HepG2 (cell line): ENCODE measurements at regions not wholly inside any gene's neighbourhood (a gene's known extent, or its start where the extent isn't known, plus 50 kb on each side); places are given as distances from the start of the nearest gene placed in this dataset.

Experiments
- ATAC-seq: fragments of 200-7000 bp; cut with Tn5 transposase; 3 replicates; pipeline ENCODE4 v1.9.1; 2020; ENCODE audit warnings: mild to moderate bottlenecking, moderate library complexity
- BruUV-seq: library from RNA; stranded (reverse); fragments of 400-500 nt; replicated peaks from 2 replicates; lab custom pipeline; 2021; lab: Mats Ljungman, UMichigan
- CTCF ChIA-PET: fragments of 300-600 bp; formaldehyde crosslinking; extraction: SDS; loops from one replicate; lab custom pipeline; 2021; ENCODE audit warnings: low total read pairs, inconsistent platforms, low intra/inter-chr PET ratio; lab: Yijun Ruan, JAX
- POLR2A ChIA-PET: fragments of 350-600 bp; sonication (Branson Sonifier 250); formaldehyde crosslinking; loops from one replicate; lab custom pipeline; 2020; ENCODE audit warnings: antibody characterized with exemption, inconsistent platforms; lab: Yijun Ruan, JAX
- DNase-seq: peaks from one replicate; pipeline ENCODE4 v3.0.0-alpha.2; 2015; ENCODE audit warnings: low spot score
- FAIRE-seq: peaks from 3 replicates; lab custom pipeline; 2011; peaks lifted over from hg19 to GRCh38; lab: Jason Lieb, UNC
- H2AFZ ChIP-seq: one replicate; pipeline ENCODE4 v1.6.1; 2011; ENCODE audit warnings: low read length, inconsistent platforms
- H3K27ac ChIP-seq: fragments of 300-600 bp; 3 replicates; pipeline ENCODE4 v1.8.0; 2011; ENCODE audit warnings: mixed run types, mild to moderate bottlenecking, mixed read lengths, low read length, inconsistent platforms; ENCODE audit not compliant: insufficient read depth; ENCODE audit errors: extremely low read length
- H3K27me3 ChIP-seq, 2 experiments: fragments of 200-600 bp in 1 of 2; 2 replicates in 1 of 2; 3 replicates in 1 of 2; pipeline versions ENCODE4 v1.6.0 to v1.8.0; 2011; ENCODE audit warnings: low read length in 2 of 2, mild to moderate bottlenecking in 2 of 2, moderate library complexity in 2 of 2, inconsistent platforms in 1 of 2; ENCODE audit not compliant: insufficient read depth in 2 of 2, control insufficient read depth in 1 of 2
- H3K36me3 ChIP-seq, 2 experiments: fragments of 200-600 bp in 1 of 2; replicated peaks in 1 of 2; 2 replicates in 1 of 2; 3 replicates in 1 of 2; pipeline versions ENCODE4 v1.5.1 to v1.8.0; 2011; ENCODE audit warnings: low read length in 2 of 2, inconsistent platforms in 1 of 2; ENCODE audit not compliant: insufficient read depth in 2 of 2, control insufficient read depth in 1 of 2
- H3K4me1 ChIP-seq: 2 replicates; pipeline ENCODE4 v1.5.1; 2012; ENCODE audit warnings: low read length, inconsistent platforms; ENCODE audit not compliant: insufficient read depth
- H3K4me2 ChIP-seq: 2 replicates; pipeline ENCODE4 v1.6.0; 2011; ENCODE audit warnings: low read depth, low read length, inconsistent platforms
- H3K4me3 ChIP-seq, 3 experiments: fragments of 200-600 bp in 1 of 3; sonication (generic), shearing (Covaris generic) in 1 of 3; replicated peaks in 1 of 3; 2 replicates each; pipeline ENCODE4 v1.5.1; 2011 to 2016; ENCODE audit warnings: low read length in 3 of 3, inconsistent platforms in 2 of 3, low read depth in 2 of 3, mild to moderate bottlenecking in 2 of 3, control low read depth in 1 of 3, mixed read lengths in 1 of 3; ENCODE audit not compliant: insufficient read depth in 1 of 3
- H3K79me2 ChIP-seq: one replicate; pipeline ENCODE4 v1.6.1; 2011; ENCODE audit warnings: low read length, inconsistent platforms; ENCODE audit not compliant: insufficient read depth
- H3K9ac ChIP-seq: 2 replicates; pipeline ENCODE4 v1.6.0; 2011; ENCODE audit warnings: mild to moderate bottlenecking, low read depth, low read length, inconsistent platforms; ENCODE audit not compliant: insufficient read depth
- H3K9me3 ChIP-seq: 2 replicates; pipeline ENCODE4 v1.5.1; 2012; ENCODE audit warnings: mild to moderate bottlenecking, low read length
- H4K20me1 ChIP-seq: 2 replicates; pipeline ENCODE4 v1.6.0; 2011; ENCODE audit warnings: inconsistent platforms, mild to moderate bottlenecking, low read length, moderate library complexity; ENCODE audit not compliant: insufficient read depth
- ARNT2 ChIP-seq: sonication (generic); formaldehyde crosslinking; IDR thresholded peaks from 2 replicates; pipeline ENCODE4 v1.8.0; 2022; ENCODE audit warnings: mild to moderate bottlenecking, low read depth, missing genetic modification reagents, moderate library complexity
- ATM ChIP-seq: fragments of 450-650 bp; IDR thresholded peaks from 2 replicates; pipeline ENCODE4 v1.7.1; 2017; ENCODE audit warnings: mild to moderate bottlenecking, borderline replicate concordance
- CHD4 ChIP-seq: fragments of 200-600 bp; sonication (generic); IDR thresholded peaks from 2 replicates; pipeline ENCODE4 v1.7.0; 2017; ENCODE audit warnings: mild to moderate bottlenecking, low read length, borderline replicate concordance
- CTCF ChIP-seq: sonication (generic); formaldehyde crosslinking; IDR thresholded peaks from 2 replicates; pipeline ENCODE4 v1.5.0; 2020; ENCODE audit warnings: mild to moderate bottlenecking, missing genetic modification reagents, moderate library complexity
- HBP1 ChIP-seq: IDR thresholded peaks from 2 replicates; pipeline ENCODE4 v1.6.1; 2016; ENCODE audit warnings: low read depth, control low read depth
- KAT2B ChIP-seq: fragments of 150-350 bp; IDR thresholded peaks from 2 replicates; pipeline ENCODE4 v1.6.1; 2014; ENCODE audit warnings: low read depth, low read length, borderline replicate concordance
- MTF2 ChIP-seq: sonication (generic); formaldehyde crosslinking; IDR thresholded peaks from 2 replicates; pipeline ENCODE4 v1.5.0; 2020; ENCODE audit warnings: missing genetic modification reagents, borderline replicate concordance
- SMC3 ChIP-seq: IDR thresholded peaks from 2 replicates; pipeline ENCODE4 v1.6.1; 2011; ENCODE audit warnings: low read length, improper control_type of control experiment
- ZBTB7A ChIP-seq: sonication (generic); formaldehyde crosslinking; IDR thresholded peaks from 2 replicates; pipeline ENCODE4 v1.8.0; 2022; ENCODE audit warnings: mild to moderate bottlenecking, missing genetic modification reagents
- ZNF10 ChIP-seq: sonication (generic); formaldehyde crosslinking; IDR thresholded peaks from 2 replicates; pipeline ENCODE4 v1.4.0; 2020; ENCODE audit warnings: mild to moderate bottlenecking, low read depth, missing genetic modification reagents, borderline replicate concordance
- ZNF24 ChIP-seq: fragments of 450-650 bp; IDR thresholded peaks from 2 replicates; pipeline ENCODE4 v1.6.1; 2017; ENCODE audit warnings: antibody characterized with exemption, mild to moderate bottlenecking
- ZNF350 ChIP-seq: sonication (generic); formaldehyde crosslinking; IDR thresholded peaks from 2 replicates; pipeline ENCODE4 v1.4.0; 2020; ENCODE audit warnings: mild to moderate bottlenecking, low read depth, missing genetic modification reagents, borderline replicate concordance
- WGBS: methylation state at CpG from one replicate; pipeline ENCODE4 v1.1.6; 2017; ENCODE audit warnings: low lambda C conversion rate; 5-methylcytosine and 5-hydroxymethylcytosine counted together
- in situ Hi-C: cut with HindIII; loops from 2 replicates; pipeline ENCODE4 v1.10.0; 2017; ENCODE audit warnings: low pct_unique_long_range_greater_than_20kb; ENCODE audit not compliant: extremely low pct_ligation_motif_present
- intact Hi-C: fragments of 100-400 bp; cut with micrococcal nuclease; formaldehyde crosslinking; loops from one replicate; pipeline ENCODE4 v1.10.0; 2022; ENCODE audit not compliant: unreplicated experiment
- TF ChIP-seq, protein P1 (sequence below): sonication (generic); formaldehyde crosslinking; IDR thresholded peaks from 2 replicates; pipeline ENCODE4 v1.8.1; 2022; ENCODE audit warnings: mild to moderate bottlenecking, missing genetic modification reagents
- TF ChIP-seq, protein P2 (sequence below): sonication (generic); formaldehyde crosslinking; IDR thresholded peaks from 2 replicates; pipeline ENCODE4 v1.4.0; 2020; ENCODE audit warnings: mild to moderate bottlenecking, missing genetic modification reagents

GRCh38 chr4:14835288-14835687, 167.0 kb upstream of the CPEB2 start:
- Histone ChIP-seq H3K4me1 (no peaks in the 10 kb centered on the region), H3K27ac (no peak overlapping the region), H3K9ac (no peak overlapping the region), H3K4me2 (no peak overlapping the region), H3K4me3 (no peak overlapping the region), H3K79me2 (no peaks in the 10 kb centered on the region), H2AFZ (no peak overlapping the region), H4K20me1 (no peaks in the 10 kb centered on the region), H3K27me3 (no peaks in the 10 kb centered on the region), H3K36me3 (no peaks in the 10 kb centered on the region), H3K9me3 (peaks cover 7% of the 10 kb centered on the region; the same call in 1 of the 2 replicates)
- in situ Hi-C loops = no loop called here
- FAIRE-seq = no peak
- no peak for ATAC-seq
- ChIA-PET POLR2A (no interaction called here), CTCF (no interaction called here)
- intact Hi-C loops = no loop called here
- DNase-seq = no peak
- TF ChIP-seq ZNF350 (CRISPR knock-in tag) (no peak), CHD4 (no peak)
- BruUV-seq = no TSS peak
- 0% methylated on average over 1 of the region's 1 CpG for WGBS

- no peak for FAIRE-seq
- 41% methylated on average over 3 of the region's 3 CpGs for WGBS
- TF ChIP-seq ATM (no peak), KAT2B (no peak), ZBTB7A (CRISPR knock-in tag) (no peak), MTF2 (CRISPR knock-in tag) (no peak), ZNF10 (CRISPR knock-in tag) (no peak), CTCF (CRISPR knock-in tag) (no peak), HBP1 (CRISPR knock-in tag) (no peak), ZNF24 (no peak), ARNT2 (no peak), SMC3 (no peak)
- TF ChIP-seq, protein P1, sequence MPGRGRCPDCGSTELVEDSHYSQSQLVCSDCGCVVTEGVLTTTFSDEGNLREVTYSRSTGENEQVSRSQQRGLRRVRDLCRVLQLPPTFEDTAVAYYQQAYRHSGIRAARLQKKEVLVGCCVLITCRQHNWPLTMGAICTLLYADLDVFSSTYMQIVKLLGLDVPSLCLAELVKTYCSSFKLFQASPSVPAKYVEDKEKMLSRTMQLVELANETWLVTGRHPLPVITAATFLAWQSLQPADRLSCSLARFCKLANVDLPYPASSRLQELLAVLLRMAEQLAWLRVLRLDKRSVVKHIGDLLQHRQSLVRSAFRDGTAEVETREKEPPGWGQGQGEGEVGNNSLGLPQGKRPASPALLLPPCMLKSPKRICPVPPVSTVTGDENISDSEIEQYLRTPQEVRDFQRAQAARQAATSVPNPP = no peak
- TF ChIP-seq, protein P2, sequence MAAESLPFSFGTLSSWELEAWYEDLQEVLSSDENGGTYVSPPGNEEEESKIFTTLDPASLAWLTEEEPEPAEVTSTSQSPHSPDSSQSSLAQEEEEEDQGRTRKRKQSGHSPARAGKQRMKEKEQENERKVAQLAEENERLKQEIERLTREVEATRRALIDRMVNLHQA = no peak
These were observed 166.4 kb upstream of the CPEB2 start for GRCh38 chr4:14835708-14836425.

More at GRCh38 chr4:14835708-14836425, 166.4 kb upstream of the CPEB2 start:
- Histone ChIP-seq H3K4me2 (no peak overlapping the region), H3K4me1 (no peaks in the 10 kb centered on the region), H3K79me2 (no peaks in the 10 kb centered on the region), H3K36me3 (no peaks in the 10 kb centered on the region), H3K4me3 (no peak overlapping the region), H3K27me3 (no peaks in the 10 kb centered on the region), H3K9ac (no peak overlapping the region), H3K9me3 (peaks cover 7% of the 10 kb centered on the region; the same call in 1 of the 2 replicates), H3K27ac (no peak overlapping the region), H2AFZ (no peak overlapping the region), H4K20me1 (no peaks in the 10 kb centered on the region)
- BruUV-seq = no TSS peak
- intact Hi-C loops (no loop called here), in situ Hi-C loops (no loop called here)
- DNase-seq (no peak), ATAC-seq (no peak)
- ChIA-PET CTCF (no interaction called here), POLR2A (no interaction called here)
